ENCODE measurements at regions not wholly inside any gene's neighbourhood (a gene's known extent, or its start where the extent isn't known, plus 50 kb on each side); places are given as distances from the start of the nearest gene placed in this dataset.

GRCh38 chr3:18917923-18918322, 230.4 kb upstream of the KCNH8 start:
- H3K4me3 ChIP-seq = no peak overlapping the region

DNA sequence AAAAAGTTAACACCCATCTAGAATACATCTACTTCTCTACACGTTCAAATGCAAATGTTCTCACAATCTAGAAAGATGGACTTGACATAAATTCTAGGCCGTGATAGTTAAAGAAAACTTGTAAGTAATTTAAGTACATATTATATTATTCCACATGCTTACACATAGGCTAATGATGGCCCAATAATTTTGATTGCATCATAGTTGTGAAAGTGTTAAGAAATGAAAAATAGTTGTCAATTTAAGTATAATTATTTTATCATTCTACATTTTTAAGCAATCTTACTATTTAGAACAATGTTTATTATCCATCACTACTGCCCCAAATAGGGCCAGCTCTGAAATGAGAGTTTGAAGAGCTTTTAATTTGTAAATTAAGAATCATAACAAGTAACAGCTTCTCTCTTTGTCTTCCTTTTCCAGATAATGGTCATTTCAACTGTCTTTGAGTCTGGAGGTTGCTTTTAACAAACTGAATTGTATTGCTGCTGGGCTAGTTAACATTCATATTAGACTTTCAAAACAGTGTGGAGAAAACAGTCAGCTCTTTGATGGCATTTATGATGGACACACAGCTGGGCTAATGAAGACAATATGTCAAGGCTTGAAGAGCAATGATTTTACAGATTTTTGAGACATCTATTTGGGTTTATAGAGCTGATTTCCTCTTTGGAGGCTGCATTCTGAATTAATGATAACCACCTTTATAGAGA, 246.1 kb upstream of the KCNH8 start:
- TF ChIP-seq CTCF (IDR thresholded peaks at IDR 0.05) (no peak), POLR2A (IDR thresholded peaks at IDR 0.05) (no peak)
- Histone ChIP-seq H3K36me3 (no peaks in the 10 kb centered on the region), H3K4me3 (no peak overlapping the region), H3K4me1 (no peaks in the 10 kb centered on the region), H3K27me3 (no peaks in the 10 kb centered on the region), H3K27ac (no peak overlapping the region), H3K9me3 (no peaks in the 10 kb centered on the region)
- no peak for DNase-seq

More at GRCh38 chr3:18917923-18918322, 230.4 kb upstream of the KCNH8 start:
- TF ChIP-seq POLR2A (IDR thresholded peaks at IDR 0.05) (no peak), CTCF (IDR thresholded peaks at IDR 0.05) (no peak)
- Histone ChIP-seq H3K27ac (no peak overlapping the region), H3K27me3 (no peaks in the 10 kb centered on the region), H3K36me3 (no peaks in the 10 kb centered on the region), H3K4me1 (no peaks in the 10 kb centered on the region), H3K9me3 (no peaks in the 10 kb centered on the region)
- DNase-seq = no peak

DNA sequence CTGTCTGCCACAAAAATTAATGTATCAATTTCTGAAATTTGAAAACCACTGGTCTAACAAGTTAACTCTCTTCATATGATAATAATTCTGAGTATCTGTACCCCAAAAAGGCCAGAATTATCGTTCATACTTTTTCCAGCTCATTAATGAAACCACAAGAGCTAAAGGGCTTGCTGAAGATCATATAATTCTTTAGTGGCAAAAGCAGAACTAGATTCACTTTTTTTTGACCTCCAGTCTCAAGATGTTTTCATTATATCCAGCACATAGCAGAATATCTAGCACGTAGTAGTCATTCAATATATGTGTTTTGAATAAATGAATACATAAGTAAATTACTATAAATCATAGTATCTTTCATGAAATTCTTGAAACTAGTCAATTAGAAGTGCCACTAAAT, 246.7 kb upstream of the KCNH8 start:
- Histone ChIP-seq H3K27ac (no peak overlapping the region), H3K27me3 (no peaks in the 10 kb centered on the region), H3K4me3 (no peak overlapping the region), H3K9me3 (no peaks in the 10 kb centered on the region), H3K4me1 (no peaks in the 10 kb centered on the region), H3K36me3 (no peaks in the 10 kb centered on the region)
- DNase-seq = no peak
- no peak for TF ChIP-seq POLR2A (IDR thresholded peaks at IDR 0.05)
- no peak for TF ChIP-seq CTCF (IDR thresholded peaks at IDR 0.05)

DNA sequence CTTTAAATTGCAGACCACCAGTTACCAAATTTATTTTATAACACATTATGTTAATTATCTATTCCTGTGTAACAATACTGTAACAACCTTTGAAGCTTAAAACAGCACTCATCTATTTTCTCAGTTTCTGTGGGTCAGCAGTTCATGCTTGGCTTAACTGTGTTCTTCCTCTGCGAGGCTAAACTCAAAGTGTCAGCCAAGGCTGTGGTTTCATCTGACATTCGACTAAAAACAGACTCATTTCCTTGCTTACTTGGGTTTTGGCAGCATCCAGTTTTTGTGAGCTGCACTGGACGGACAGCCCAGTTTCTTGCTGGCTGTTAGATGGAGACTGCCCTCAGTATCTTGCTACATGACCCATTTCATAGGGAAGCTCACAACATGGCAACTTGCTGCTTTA, 247.3 kb upstream of the KCNH8 start:
- no peak overlapping the region for H3K27ac ChIP-seq
- no peaks in the 10 kb centered on the region for H3K4me1 ChIP-seq
- H3K27me3 ChIP-seq = no peaks in the 10 kb centered on the region
- DNase-seq = no peak
- no peak for TF ChIP-seq CTCF (IDR thresholded peaks at IDR 0.05)
- no peak for TF ChIP-seq POLR2A (IDR thresholded peaks at IDR 0.05)
- H3K9me3 ChIP-seq = no peaks in the 10 kb centered on the region
- H3K4me3 ChIP-seq = no peak overlapping the region
- no peaks in the 10 kb centered on the region for H3K36me3 ChIP-seq

GRCh38 chr3:18898911-18899310, 249.4 kb upstream of the KCNH8 start:
- H3K9me3 ChIP-seq = no peaks in the 10 kb centered on the region
- no peaks in the 10 kb centered on the region for H3K36me3 ChIP-seq
- H3K27ac ChIP-seq = no peak overlapping the region
- no peak overlapping the region for H3K4me3 ChIP-seq
- no peaks in the 10 kb centered on the region for H3K4me1 ChIP-seq
- no peak for DNase-seq
- TF ChIP-seq CTCF (IDR thresholded peaks at IDR 0.05) (no peak), POLR2A (IDR thresholded peaks at IDR 0.05) (no peak)
- H3K27me3 ChIP-seq = no peaks in the 10 kb centered on the region

DNA sequence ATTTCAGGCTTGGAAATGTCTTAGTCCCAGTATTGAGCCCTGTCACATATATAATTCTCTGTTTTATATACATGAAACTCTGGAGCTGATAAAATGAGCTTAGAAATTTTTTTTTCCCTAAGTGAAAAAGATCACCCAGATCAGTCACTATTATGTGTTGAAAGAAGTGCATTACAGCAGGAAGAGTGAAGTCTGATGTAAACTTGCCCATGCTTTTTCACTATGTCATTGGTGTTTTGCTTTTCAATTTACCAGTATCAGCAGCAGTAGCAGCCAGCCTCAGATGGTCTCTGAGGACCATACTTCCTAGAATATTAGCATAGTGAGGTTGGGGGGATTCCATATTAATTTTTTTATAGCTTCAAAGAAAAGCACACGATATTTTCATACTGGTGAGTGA, 255.6 kb upstream of the KCNH8 start:
- TF ChIP-seq POLR2A (IDR thresholded peaks at IDR 0.05) (no peak), CTCF (IDR thresholded peaks at IDR 0.05) (no peak)
- Histone ChIP-seq H3K4me1 (no peaks in the 10 kb centered on the region), H3K36me3 (no peaks in the 10 kb centered on the region), H3K27ac (no peak overlapping the region), H3K4me3 (no peak overlapping the region), H3K9me3 (no peaks in the 10 kb centered on the region), H3K27me3 (no peaks in the 10 kb centered on the region)
- DNase-seq = no peak

Measured in Peyer's patch (tissue), 4 donors.